H9 (cell line): ENCODE measurements at regions not wholly inside any gene's neighbourhood (a gene's known extent, or its start where the extent isn't known, plus 50 kb on each side); places are given as distances from the start of the nearest gene placed in this dataset.

Source experiments
- DNase-seq: peaks from one replicate; pipeline ENCODE4 v3.0.0-alpha.2; 2017
- H2AFZ ChIP-seq: one replicate; pipeline ENCODE4 v1.6.1; 2013; ENCODE audit warnings: mild to moderate bottlenecking, low read length, control low read depth, moderate library complexity
- H2AK5ac ChIP-seq: 2 replicates; pipeline ENCODE4 v1.6.1; 2013; ENCODE audit warnings: low read length, control low read depth, mixed read lengths; ENCODE audit not compliant: insufficient read length
- H2BK120ac ChIP-seq: one replicate; pipeline ENCODE4 v1.6.1; 2013; ENCODE audit warnings: low read depth, mild to moderate bottlenecking, low read length, control low read depth, inconsistent platforms; ENCODE audit not compliant: poor library complexity, severe bottlenecking
- H2BK12ac ChIP-seq: 2 replicates; pipeline ENCODE4 v1.6.1; 2013; ENCODE audit warnings: low read length, control low read depth, mixed read lengths, low read depth; ENCODE audit not compliant: insufficient read length
- H2BK15ac ChIP-seq: 2 replicates; pipeline ENCODE4 v1.6.1; 2013; ENCODE audit warnings: low read depth, low read length, control low read depth
- H2BK20ac ChIP-seq: one replicate; pipeline ENCODE4 v1.6.1; 2013; ENCODE audit warnings: low read depth, mild to moderate bottlenecking, low read length, control low read depth, inconsistent platforms; ENCODE audit not compliant: poor library complexity, severe bottlenecking
- H2BK5ac ChIP-seq: 2 replicates; pipeline ENCODE4 v1.6.1; 2013; ENCODE audit warnings: low read length, control low read depth, mixed read lengths; ENCODE audit not compliant: insufficient read length
- H3K14ac ChIP-seq: 2 replicates; pipeline ENCODE4 v1.6.1; 2013; ENCODE audit warnings: low read length, control low read depth; ENCODE audit not compliant: insufficient read depth
- H3K18ac ChIP-seq: 2 replicates; pipeline ENCODE4 v1.6.1; 2013; ENCODE audit warnings: low read depth, mild to moderate bottlenecking, mixed read lengths, low read length, control low read depth; ENCODE audit not compliant: insufficient read length
- H3K23ac ChIP-seq: 2 replicates; pipeline ENCODE4 v1.6.1; 2013; ENCODE audit warnings: low read length, control low read depth, mixed read lengths, low read depth; ENCODE audit not compliant: insufficient read length
- H3K23me2 ChIP-seq: 2 replicates; pipeline ENCODE4 v1.6.1; 2013; ENCODE audit warnings: low read depth, mild to moderate bottlenecking, mixed read lengths, low read length, control low read depth; ENCODE audit not compliant: insufficient read length, poor library complexity, severe bottlenecking
- H3K27ac ChIP-seq: 2 replicates; pipeline ENCODE4 v1.5.1; 2013; ENCODE audit warnings: low read length, control low read depth, mixed read lengths, low read depth; ENCODE audit not compliant: insufficient read length
- H3K27me3 ChIP-seq: 2 replicates; pipeline ENCODE4 v1.6.1; 2013; ENCODE audit warnings: low read length, control low read depth, inconsistent platforms; ENCODE audit not compliant: insufficient read depth
- H3K4ac ChIP-seq: 2 replicates; pipeline ENCODE4 v1.6.1; 2013; ENCODE audit warnings: low read depth, mild to moderate bottlenecking, control low read depth, inconsistent platforms, low read length, moderate library complexity
- H3K4me1 ChIP-seq: 2 replicates; pipeline ENCODE4 v1.6.1; 2013; ENCODE audit warnings: low read length, control low read depth, inconsistent platforms; ENCODE audit not compliant: insufficient read depth
- H3K4me2 ChIP-seq: 2 replicates; pipeline ENCODE4 v1.6.1; 2013; ENCODE audit warnings: low read length, control low read depth, mixed read lengths; ENCODE audit not compliant: insufficient read length, insufficient read depth
- H3K56ac ChIP-seq: 2 replicates; pipeline ENCODE4 v1.6.1; 2013; ENCODE audit warnings: low read depth, mild to moderate bottlenecking, mixed read lengths, low read length, control low read depth; ENCODE audit not compliant: insufficient read length
- H3K79me1 ChIP-seq: 2 replicates; pipeline ENCODE4 v1.6.1; 2013; ENCODE audit warnings: low read depth, mild to moderate bottlenecking, moderate library complexity, low read length, control low read depth, inconsistent platforms; ENCODE audit not compliant: insufficient read depth, poor library complexity, severe bottlenecking
- H3K79me2 ChIP-seq: 2 replicates; pipeline ENCODE4 v1.6.1; 2013; ENCODE audit warnings: low read length, control low read depth, inconsistent platforms; ENCODE audit not compliant: insufficient read depth
- H3K9ac ChIP-seq: 2 replicates; pipeline ENCODE4 v1.6.1; 2013; ENCODE audit warnings: low read length, control low read depth, mixed read lengths; ENCODE audit not compliant: insufficient read length; ENCODE audit errors: extremely low read depth
- H3K9me3 ChIP-seq: one replicate; pipeline ENCODE4 v1.6.1; 2013; ENCODE audit warnings: low read depth, low read length, inconsistent platforms; ENCODE audit not compliant: control insufficient read depth
- H3T11ph ChIP-seq: one replicate; pipeline ENCODE4 v1.6.1; 2013; ENCODE audit warnings: mild to moderate bottlenecking, low read length, control low read depth, inconsistent platforms
- H4K20me1 ChIP-seq: one replicate; pipeline ENCODE4 v1.6.1; 2013; ENCODE audit not compliant: control insufficient read depth, insufficient read length, insufficient read depth
- H4K5ac ChIP-seq: 2 replicates; pipeline ENCODE4 v1.6.1; 2013; ENCODE audit warnings: low read depth, mild to moderate bottlenecking, mixed read lengths, low read length, control low read depth; ENCODE audit not compliant: insufficient read length
- H4K8ac ChIP-seq: replicated peaks from 2 replicates; pipeline ENCODE4 v1.6.1; 2013; ENCODE audit warnings: low read length, control low read depth, mixed read lengths, low read depth; ENCODE audit not compliant: insufficient read length
- H4K91ac ChIP-seq: 2 replicates; pipeline ENCODE4 v1.6.1; 2013; ENCODE audit warnings: low read depth, mild to moderate bottlenecking, moderate library complexity, mixed read lengths, low read length, control low read depth; ENCODE audit not compliant: insufficient read length
- H3K27ac Mint-ChIP-seq, 3 experiments: 2 replicates in 2 of 3; 3 replicates in 1 of 3; pipeline ENCODE4 v1.8.0; 2020 to 2021; ENCODE audit warnings: mixed read lengths in 3 of 3, mild to moderate bottlenecking in 1 of 3, moderate library complexity in 1 of 3
- H3K27me3 Mint-ChIP-seq: 2 replicates; pipeline ENCODE4 v1.8.0; 2021; ENCODE audit warnings: low read depth, mild to moderate bottlenecking, moderate library complexity, mixed read lengths
- H3K36me3 Mint-ChIP-seq, 3 experiments: 2 replicates in 2 of 3; 3 replicates in 1 of 3; pipeline ENCODE4 v1.8.0; 2020 to 2021; ENCODE audit warnings: low read depth in 3 of 3, mixed read lengths in 3 of 3; ENCODE audit not compliant: insufficient read depth in 1 of 3
- H3K4me1 Mint-ChIP-seq, 2 experiments: 2 replicates each; pipeline ENCODE4 v1.8.0; 2020; ENCODE audit warnings: mixed read lengths in 2 of 2
- H3K4me3 Mint-ChIP-seq, 2 experiments: 2 replicates in 1 of 2; 3 replicates in 1 of 2; pipeline ENCODE4 v1.8.0; 2020 to 2021; ENCODE audit warnings: mild to moderate bottlenecking in 2 of 2, mixed read lengths in 2 of 2, moderate library complexity in 1 of 2
- H3K9me3 Mint-ChIP-seq, 2 experiments: 2 replicates in 1 of 2; 3 replicates in 1 of 2; pipeline ENCODE4 v1.8.0; 2020; ENCODE audit warnings: mild to moderate bottlenecking in 2 of 2, mixed read lengths in 2 of 2, moderate library complexity in 1 of 2
- WGBS: extraction: QIAGEN DNeasy Blood & Tissue Kit; methylation state at CpG from one replicate; pipeline ENCODE4 v1.1.7; 2013; ENCODE audit warnings: missing lambda C conversion rate, low lambda C conversion rate, mixed read lengths; ENCODE audit not compliant: insufficient read length; ENCODE audit errors: extremely low coverage; 5-methylcytosine and 5-hydroxymethylcytosine counted together
- TF ChIP-seq, protein P1 (sequence below): fragments of 200-600 bp; sonication (generic); conservative IDR thresholded peaks from 3 replicates; pipeline ENCODE4 v1.8.0; 2021; ENCODE audit warnings: antibody characterized with exemption, mild to moderate bottlenecking

DNA sequence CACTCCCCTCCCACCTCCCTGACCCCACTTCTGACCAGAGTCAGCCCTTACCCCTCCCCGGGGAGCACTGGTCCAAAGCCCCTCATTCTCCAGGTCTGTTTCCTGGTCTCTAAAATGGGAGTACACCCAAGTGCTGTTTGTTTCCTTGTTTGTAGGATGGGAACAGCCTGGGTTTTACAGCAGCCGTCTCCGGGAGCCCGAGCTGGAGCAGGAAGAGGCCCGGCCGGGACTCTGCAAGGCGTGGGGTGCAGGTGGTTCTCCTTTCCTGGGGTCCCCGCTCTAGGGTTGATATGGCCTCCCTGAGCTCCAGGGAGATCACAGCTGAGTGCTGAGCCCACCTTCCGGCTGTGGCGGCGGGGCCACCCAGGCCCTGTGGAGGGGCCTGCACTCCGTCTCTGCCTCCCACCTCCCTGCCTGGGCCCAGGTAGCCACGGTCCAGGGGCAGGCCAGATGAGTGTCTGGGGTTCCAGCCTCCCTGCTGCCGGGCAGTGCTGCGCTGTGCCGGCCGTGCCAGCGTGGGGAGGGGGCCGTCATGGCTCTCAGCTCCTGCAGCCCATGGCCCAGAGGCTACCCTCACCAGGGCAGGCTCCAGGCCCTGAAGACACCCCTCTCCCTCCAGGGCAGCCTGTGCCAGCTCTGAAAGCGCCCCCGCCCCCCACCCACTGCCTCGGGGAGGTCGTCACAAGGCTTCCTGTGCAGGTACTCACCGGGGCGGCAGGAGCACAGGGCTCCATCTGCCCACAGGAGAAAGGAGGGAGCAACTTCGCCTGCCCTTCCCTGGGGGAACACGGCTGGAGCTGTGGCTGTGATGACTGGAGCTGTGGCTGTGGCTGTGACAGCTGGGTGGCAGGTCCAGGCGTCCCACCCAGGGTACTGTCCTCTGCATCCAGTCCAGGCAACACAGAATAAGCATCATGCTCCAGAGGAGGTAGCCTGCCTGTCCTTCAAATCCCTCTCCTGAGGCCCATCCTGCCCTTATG is 98.8 kb downstream of the ADRA2C start:
- Histone ChIP-seq H4K5ac (no peak overlapping the region), H2AK5ac (no peak overlapping the region), H4K8ac (no peak overlapping the region), H4K91ac (no peak overlapping the region), H2AFZ (no peak overlapping the region), H2BK15ac (no peak overlapping the region), H3K23me2 (no peaks in the 10 kb centered on the region), H3K79me2 (no peaks in the 10 kb centered on the region), H3K27ac (no peak overlapping the region), H3K79me1 (no peaks in the 10 kb centered on the region), H3K4me1 (peaks cover 9% of the 10 kb centered on the region; the same call in 1 of the 2 replicates), H3K14ac (no peak overlapping the region), H3K9ac (no peak overlapping the region), H3K23ac (no peak overlapping the region), H3K4me2 (no peak overlapping the region), H2BK12ac (no peak overlapping the region), H3K4ac (no peak overlapping the region), H3K18ac (no peak overlapping the region), H2BK120ac (no peak overlapping the region), H3K27me3 (no peaks in the 10 kb centered on the region), H3T11ph (no peak overlapping the region), H4K20me1 (no peaks in the 10 kb centered on the region), H3K56ac (no peak overlapping the region), H2BK20ac (no peak overlapping the region), H2BK5ac (no peak overlapping the region), H3K9me3 (no peaks in the 10 kb centered on the region)
- Mint-ChIP-seq H3K27ac (no peak overlapping the region), H3K4me1 (peaks cover 11 to 15% of the 10 kb centered on the region in 2 experiments), H3K36me3 (peaks cover 0 to 6% (median 6%) of the 10 kb centered on the region in 3 experiments; a peak in 4 of 7 replicates), H3K9me3 (peaks cover 6 to 7% of the 10 kb centered on the region in 2 experiments; a peak in 4 of 5 replicates), H3K27me3 (peaks cover 18% of the 10 kb centered on the region), H3K4me3 (no peak overlapping the region)
- no CpG with 5 or more reads among the region's 28 CpGs for WGBS
- no peak for DNase-seq
- TF ChIP-seq, protein P1, sequence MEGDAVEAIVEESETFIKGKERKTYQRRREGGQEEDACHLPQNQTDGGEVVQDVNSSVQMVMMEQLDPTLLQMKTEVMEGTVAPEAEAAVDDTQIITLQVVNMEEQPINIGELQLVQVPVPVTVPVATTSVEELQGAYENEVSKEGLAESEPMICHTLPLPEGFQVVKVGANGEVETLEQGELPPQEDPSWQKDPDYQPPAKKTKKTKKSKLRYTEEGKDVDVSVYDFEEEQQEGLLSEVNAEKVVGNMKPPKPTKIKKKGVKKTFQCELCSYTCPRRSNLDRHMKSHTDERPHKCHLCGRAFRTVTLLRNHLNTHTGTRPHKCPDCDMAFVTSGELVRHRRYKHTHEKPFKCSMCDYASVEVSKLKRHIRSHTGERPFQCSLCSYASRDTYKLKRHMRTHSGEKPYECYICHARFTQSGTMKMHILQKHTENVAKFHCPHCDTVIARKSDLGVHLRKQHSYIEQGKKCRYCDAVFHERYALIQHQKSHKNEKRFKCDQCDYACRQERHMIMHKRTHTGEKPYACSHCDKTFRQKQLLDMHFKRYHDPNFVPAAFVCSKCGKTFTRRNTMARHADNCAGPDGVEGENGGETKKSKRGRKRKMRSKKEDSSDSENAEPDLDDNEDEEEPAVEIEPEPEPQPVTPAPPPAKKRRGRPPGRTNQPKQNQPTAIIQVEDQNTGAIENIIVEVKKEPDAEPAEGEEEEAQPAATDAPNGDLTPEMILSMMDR: no peak
